ENCODE measurements at regions not wholly inside any gene's neighbourhood (a gene's known extent, or its start where the extent isn't known, plus 50 kb on each side); places are given as distances from the start of the nearest gene placed in this dataset.

GRCh38 chr13:39935155-39935554 lies 279.7 kb downstream of the COG6 start:
- H2AFZ ChIP-seq (ENCODE audit: low read depth, low read length) = no peak overlapping the region
- no peak overlapping the region for H3K27ac ChIP-seq (ENCODE audit: extremely low read depth, low read depth, low read length)
- 0% methylated on average over 1 of the region's 1 CpG for WGBS (ENCODE audit: insufficient coverage, low coverage, missing lambda C conversion rate)
- no peaks in the 10 kb centered on the region for H4K20me1 ChIP-seq (replicated peaks; ENCODE audit: control insufficient read depth, insufficient read depth, low read length)
- no peaks in the 10 kb centered on the region for H3K9me1 ChIP-seq (ENCODE audit: control insufficient read depth, insufficient read depth, low read length)
- no peak overlapping the region for H3K9ac ChIP-seq (ENCODE audit: insufficient read depth in 1 of 2, low read depth in 2 of 2, low read length in 2 of 2)
- no peak overlapping the region for H3K4me3 ChIP-seq
- no peak for FAIRE-seq
- H3K9me3 ChIP-seq (replicated peaks; ENCODE audit: control insufficient read depth, insufficient read depth, low read depth, low read length) = no peaks in the 10 kb centered on the region
- H3K36me3 ChIP-seq (ENCODE audit: control insufficient read depth, insufficient read depth, low read length) = no peaks in the 10 kb centered on the region
- no peaks in the 10 kb centered on the region for H3K79me2 ChIP-seq (ENCODE audit: control insufficient read depth, insufficient read depth, low read length)
- TF ChIP-seq FOSL1 (tag; conservative IDR thresholded peaks at IDR 0.05) = no peak
- no peak for TF ChIP-seq GATAD2A (IDR thresholded peaks at IDR 0.05)
- no peak for TF ChIP-seq ZNF445 (CRISPR knock-in tag; IDR thresholded peaks at IDR 0.05; ENCODE audit: low read depth)
- no peak for TF ChIP-seq ZBED1 (IDR thresholded peaks at IDR 0.05)
- TF ChIP-seq ZC3H4 (CRISPR knock-in tag; IDR thresholded peaks at IDR 0.05; ENCODE audit: borderline replicate concordance) = no peak
- CTCF ChIA-PET (ENCODE audit: low intra/inter-chr PET ratio) = no interaction called here
- no peaks in the 10 kb centered on the region for H3K27me3 ChIP-seq (ENCODE audit: control insufficient read depth in 2 of 2, insufficient read depth in 2 of 2, low read length in 2 of 2)
- intact Hi-C loops (cut with micrococcal nuclease) (no loop called here), in situ Hi-C loops (cut with MboI) (no loop called here)
- H3K4me2 ChIP-seq (ENCODE audit: insufficient read depth, low read length) = no peak overlapping the region
- no peaks in the 10 kb centered on the region for H3K4me1 ChIP-seq (replicated peaks in 1 of 2; ENCODE audit: control insufficient read depth in 2 of 2, insufficient read depth in 2 of 2, low read length in 2 of 2)
- POLR2A ChIA-PET = no interaction called here
- no peak for ATAC-seq
- DNase-seq (ENCODE audit: extremely low read depth in 1 of 4, low spot score in 3 of 4) = no peak
- BruUV-seq (replicated peaks) = no TSS peak

DNA sequence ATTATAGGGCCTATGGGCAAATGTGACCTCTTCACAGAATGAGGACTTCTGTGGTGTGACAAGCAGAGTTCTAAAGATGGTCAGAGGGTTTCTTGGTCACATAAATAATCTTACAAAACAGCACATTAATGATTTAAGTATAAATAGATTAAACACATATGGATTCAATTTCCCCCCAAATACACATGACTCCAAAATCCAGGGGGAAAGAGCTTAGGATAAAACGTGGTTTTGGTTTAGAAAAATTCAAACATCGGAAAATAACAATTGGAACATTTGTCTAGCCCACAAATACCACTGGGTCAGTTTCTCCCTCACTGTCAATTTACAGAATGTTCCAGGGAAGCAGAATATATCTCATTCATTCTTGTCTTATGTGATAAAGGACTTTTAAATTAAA lies 283.1 kb downstream of the COG6 start:
- FAIRE-seq = no peak
- intact Hi-C loops (cut with micrococcal nuclease) = no loop called here
- no peaks in the 10 kb centered on the region for H3K36me3 ChIP-seq (ENCODE audit: control insufficient read depth, insufficient read depth, low read length)
- no peak overlapping the region for H3K9ac ChIP-seq (ENCODE audit: insufficient read depth in 1 of 2, low read depth in 2 of 2, low read length in 2 of 2)
- no peak for DNase-seq (ENCODE audit: extremely low read depth in 1 of 4, low spot score in 3 of 4)
- no peaks in the 10 kb centered on the region for H4K20me1 ChIP-seq (replicated peaks; ENCODE audit: control insufficient read depth, insufficient read depth, low read length)
- H3K4me2 ChIP-seq (ENCODE audit: insufficient read depth, low read length) = no peak overlapping the region
- no peaks in the 10 kb centered on the region for H3K9me3 ChIP-seq (replicated peaks; ENCODE audit: control insufficient read depth, insufficient read depth, low read depth, low read length)
- no TSS peak for BruUV-seq (replicated peaks)
- no peaks in the 10 kb centered on the region for H3K9me1 ChIP-seq (ENCODE audit: control insufficient read depth, insufficient read depth, low read length)
- ChIA-PET POLR2A (no interaction called here), CTCF (ENCODE audit: low intra/inter-chr PET ratio) (no interaction called here)
- no peak overlapping the region for H2AFZ ChIP-seq (ENCODE audit: low read depth, low read length)
- H3K27me3 ChIP-seq (ENCODE audit: control insufficient read depth in 2 of 2, insufficient read depth in 2 of 2, low read length in 2 of 2) = no peaks in the 10 kb centered on the region
- H3K79me2 ChIP-seq (ENCODE audit: control insufficient read depth, insufficient read depth, low read length) = no peaks in the 10 kb centered on the region
- H3K4me3 ChIP-seq = no peak overlapping the region
- in situ Hi-C loops (cut with MboI) = no loop called here
- H3K4me1 ChIP-seq (replicated peaks in 1 of 2; ENCODE audit: control insufficient read depth in 2 of 2, insufficient read depth in 2 of 2, low read length in 2 of 2) = no peaks in the 10 kb centered on the region
- ATAC-seq = no peak
- WGBS (ENCODE audit: insufficient coverage, low coverage, missing lambda C conversion rate) = 0% methylated on average over 2 of the region's 2 CpGs
- no peak overlapping the region for H3K27ac ChIP-seq (ENCODE audit: extremely low read depth, low read depth, low read length)
- no peak for TF ChIP-seq MIER1 (IDR thresholded peaks at IDR 0.05; ENCODE audit: low read depth)
- TF ChIP-seq SMARCA4 (IDR thresholded peaks at IDR 0.05) = no peak
- no peak for TF ChIP-seq MECOM (CRISPR knock-in tag; IDR thresholded peaks at IDR 0.05)
- TF ChIP-seq ZNF644 (tag; IDR thresholded peaks at IDR 0.05; ENCODE audit: low read depth) = no peak
- TF ChIP-seq, protein P1, sequence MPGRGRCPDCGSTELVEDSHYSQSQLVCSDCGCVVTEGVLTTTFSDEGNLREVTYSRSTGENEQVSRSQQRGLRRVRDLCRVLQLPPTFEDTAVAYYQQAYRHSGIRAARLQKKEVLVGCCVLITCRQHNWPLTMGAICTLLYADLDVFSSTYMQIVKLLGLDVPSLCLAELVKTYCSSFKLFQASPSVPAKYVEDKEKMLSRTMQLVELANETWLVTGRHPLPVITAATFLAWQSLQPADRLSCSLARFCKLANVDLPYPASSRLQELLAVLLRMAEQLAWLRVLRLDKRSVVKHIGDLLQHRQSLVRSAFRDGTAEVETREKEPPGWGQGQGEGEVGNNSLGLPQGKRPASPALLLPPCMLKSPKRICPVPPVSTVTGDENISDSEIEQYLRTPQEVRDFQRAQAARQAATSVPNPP (IDR thresholded peaks at IDR 0.05; ENCODE audit: borderline replicate concordance, insufficient read depth, insufficient read length) = no peak
- no peak for TF ChIP-seq RNF219 (CRISPR knock-in tag; IDR thresholded peaks at IDR 0.05)
- TF ChIP-seq FOXO4 (CRISPR knock-in tag; IDR thresholded peaks at IDR 0.05) = no peak
- TF ChIP-seq TBL1XR1 (IDR thresholded peaks at IDR 0.05; ENCODE audit: low read length in 2 of 2) = no peak
